Smooth muscle cell (in vitro differentiated cells): ENCODE measurements at regions not wholly inside any gene's neighbourhood (a gene's known extent, or its start where the extent isn't known, plus 50 kb on each side); places are given as distances from the start of the nearest gene placed in this dataset.

Experiments
- DNase-seq: peaks from one replicate; lab custom pipeline; 2025; ENCODE audit not compliant: unreplicated experiment; lab: John Stamatoyannopoulos, UW
- H2AFZ ChIP-seq: fragments of 200-600 bp; sonication (generic); 2 replicates; pipeline ENCODE4 v1.6.0; 2016; ENCODE audit warnings: antibody characterized with exemption, low read depth, mild to moderate bottlenecking
- H3F3A ChIP-seq: fragments of 200-600 bp; sonication (generic); 2 replicates; pipeline ENCODE4 v1.6.0; 2017; ENCODE audit warnings: antibody characterized with exemption, low read depth
- H3K27ac ChIP-seq: fragments of 200-600 bp; sonication (generic); 2 replicates; pipeline ENCODE4 v1.5.1; 2016; ENCODE audit warnings: low read depth, mild to moderate bottlenecking
- H3K27me3 ChIP-seq: fragments of 200-600 bp; sonication (generic); 2 replicates; pipeline ENCODE4 v1.6.1; 2016; ENCODE audit warnings: low read depth, mild to moderate bottlenecking
- H3K36me3 ChIP-seq: fragments of 200-600 bp; sonication (generic); 2 replicates; pipeline ENCODE4 v1.5.1; 2016; ENCODE audit warnings: low read depth
- H3K4me1 ChIP-seq: fragments of 200-600 bp; sonication (generic); 2 replicates; pipeline ENCODE4 v1.5.1; 2016; ENCODE audit warnings: low read depth
- H3K4me2 ChIP-seq: fragments of 200-600 bp; sonication (generic); 2 replicates; pipeline ENCODE4 v1.6.0; 2016; ENCODE audit warnings: mild to moderate bottlenecking
- H3K4me3 ChIP-seq: fragments of 200-600 bp; sonication (generic); 2 replicates; pipeline ENCODE4 v1.5.1; 2016; ENCODE audit warnings: mild to moderate bottlenecking
- H3K79me2 ChIP-seq: fragments of 200-600 bp; sonication (generic); 2 replicates; pipeline ENCODE4 v1.6.0; 2016; ENCODE audit warnings: low read depth, mild to moderate bottlenecking
- H3K9ac ChIP-seq: fragments of 200-600 bp; sonication (generic); 2 replicates; pipeline ENCODE4 v1.6.0; 2016; ENCODE audit warnings: low read depth
- H3K9me3 ChIP-seq: fragments of 200-600 bp; sonication (generic); replicated peaks from 2 replicates; pipeline ENCODE4 v1.5.1; 2016; ENCODE audit warnings: low read depth
- H4K20me1 ChIP-seq: fragments of 200-600 bp; sonication (generic); 2 replicates; pipeline ENCODE4 v1.6.0; 2016; ENCODE audit warnings: low read depth
- CTCF ChIP-seq: fragments of 200-600 bp; sonication (generic); IDR thresholded peaks from 2 replicates; pipeline ENCODE4 v1.5.1; 2017; ENCODE audit warnings: borderline replicate concordance, mild to moderate bottlenecking, antibody characterized with exemption; ENCODE audit not compliant: insufficient read depth, poor library complexity, severe bottlenecking
- WGBS: methylation state at CpG from one replicate; pipeline ENCODE4 v1.1.7; 2016; ENCODE audit warnings: low lambda C conversion rate; 5-methylcytosine and 5-hydroxymethylcytosine counted together

- DNase-seq: no peak
- Histone ChIP-seq H3F3A (peaks cover 9% of the 10 kb centered on the region), H3K27me3 (no peaks in the 10 kb centered on the region), H3K27ac (peak overlapping the region; percentile 97), H3K9me3 (no peaks in the 10 kb centered on the region), H4K20me1 (no peaks in the 10 kb centered on the region), H3K4me3 (no peak overlapping the region), H2AFZ (no peak overlapping the region), H3K36me3 (no peaks in the 10 kb centered on the region), H3K79me2 (no peaks in the 10 kb centered on the region), H3K9ac (peak overlapping the region; percentile 71), H3K4me1 (peaks cover 22% of the 10 kb centered on the region), H3K4me2 (peak overlapping the region; percentile 78)
- no peak for TF ChIP-seq CTCF
- WGBS: 80% methylated on average over 6 of the region's 6 CpGs
These were observed 90.2 kb downstream of the NFKBIZ start for GRCh38 chr3:101939361-101940049.

- no peak overlapping the region for H2AFZ ChIP-seq
- peaks cover 9% of the 10 kb centered on the region for H3F3A ChIP-seq
- H3K36me3 ChIP-seq: no peaks in the 10 kb centered on the region
- no peaks in the 10 kb centered on the region for H4K20me1 ChIP-seq
- DNase-seq: no peak
- no peaks in the 10 kb centered on the region for H3K9me3 ChIP-seq
- no peaks in the 10 kb centered on the region for H3K27me3 ChIP-seq
- H3K9ac ChIP-seq: peak overlapping the region; percentile 71
- peaks cover 22% of the 10 kb centered on the region for H3K4me1 ChIP-seq
- H3K4me3 ChIP-seq: no peak overlapping the region
- H3K4me2 ChIP-seq: peak overlapping the region; percentile 78
- WGBS: 18% methylated on average over 9 of the region's 9 CpGs
- TF ChIP-seq CTCF: no peak
- H3K79me2 ChIP-seq: no peaks in the 10 kb centered on the region
- H3K27ac ChIP-seq: peak overlapping the region; percentile 97
These were observed 91.4 kb downstream of the NFKBIZ start for GRCh38 chr3:101940521-101941317.

GRCh38 chr3:101941318-101942040 lies 92.2 kb downstream of the NFKBIZ start:
- peak overlapping the region; percentile 97 for H3K27ac ChIP-seq
- no peak overlapping the region for H2AFZ ChIP-seq
- no peaks in the 10 kb centered on the region for H3K9me3 ChIP-seq
- H4K20me1 ChIP-seq: no peaks in the 10 kb centered on the region
- peak overlapping the region; percentile 48 for H3K9ac ChIP-seq
- peak overlapping the region; percentile 48 for H3K4me2 ChIP-seq
- no peak for DNase-seq
- H3K79me2 ChIP-seq: no peaks in the 10 kb centered on the region
- H3K4me3 ChIP-seq: no peak overlapping the region
- peaks cover 9% of the 10 kb centered on the region for H3F3A ChIP-seq
- WGBS: 65% methylated on average over 6 of the region's 6 CpGs
- H3K27me3 ChIP-seq: no peaks in the 10 kb centered on the region
- TF ChIP-seq CTCF: no peak
- H3K36me3 ChIP-seq: no peaks in the 10 kb centered on the region
- peaks cover 22% of the 10 kb centered on the region for H3K4me1 ChIP-seq
